ENCODE measurements at regions not wholly inside any gene's neighbourhood (a gene's known extent, or its start where the extent isn't known, plus 50 kb on each side); places are given as distances from the start of the nearest gene placed in this dataset.

DNA sequence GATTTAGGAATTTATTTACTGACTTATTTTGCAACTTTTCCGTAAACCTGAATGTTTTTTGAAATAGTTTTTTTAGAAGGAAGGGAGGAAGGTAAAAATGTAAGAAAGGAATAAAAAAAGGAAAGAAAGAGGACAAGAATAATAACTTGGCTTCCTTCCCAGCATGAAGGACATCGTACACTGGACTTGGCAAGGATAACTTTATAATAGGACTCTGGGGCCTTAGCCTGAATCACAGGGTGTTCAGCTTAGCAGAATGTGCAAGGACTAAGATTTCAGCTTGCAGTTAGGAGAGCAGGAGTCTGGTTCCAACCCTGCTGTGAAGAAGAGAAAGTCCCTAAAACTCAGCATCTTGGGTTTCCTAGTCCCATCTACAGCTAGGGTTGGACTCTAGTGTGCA lies 1053.3 kb downstream of the VRK1 start:
- no peak for ATAC-seq (ENCODE audit: poor library complexity)
- no peak for DNase-seq
- intact Hi-C loops (cut with DNase I), result no loop called here

DNA sequence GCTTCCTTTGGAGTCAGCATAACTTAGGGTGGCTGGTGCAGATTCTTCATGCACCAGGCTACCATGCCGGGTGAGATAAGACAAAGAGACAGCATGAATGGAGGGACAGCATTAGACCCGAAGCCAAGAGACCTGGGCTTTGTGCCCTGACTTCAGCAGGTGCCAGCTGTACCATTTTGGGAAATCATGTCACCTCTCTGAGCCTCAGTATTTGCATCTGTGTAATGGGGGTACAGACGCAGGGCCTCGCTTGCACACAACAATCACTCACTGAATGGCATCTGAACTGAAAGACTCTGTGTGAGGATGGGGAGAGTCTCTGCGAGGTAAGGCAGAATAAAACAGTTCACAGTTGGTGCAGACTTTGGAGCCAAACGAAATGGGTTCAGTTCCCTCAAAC lies 1053.7 kb downstream of the VRK1 start:
- ATAC-seq (ENCODE audit: poor library complexity), result no peak
- intact Hi-C loops (cut with DNase I), result no loop called here
- no peak for DNase-seq

DNA sequence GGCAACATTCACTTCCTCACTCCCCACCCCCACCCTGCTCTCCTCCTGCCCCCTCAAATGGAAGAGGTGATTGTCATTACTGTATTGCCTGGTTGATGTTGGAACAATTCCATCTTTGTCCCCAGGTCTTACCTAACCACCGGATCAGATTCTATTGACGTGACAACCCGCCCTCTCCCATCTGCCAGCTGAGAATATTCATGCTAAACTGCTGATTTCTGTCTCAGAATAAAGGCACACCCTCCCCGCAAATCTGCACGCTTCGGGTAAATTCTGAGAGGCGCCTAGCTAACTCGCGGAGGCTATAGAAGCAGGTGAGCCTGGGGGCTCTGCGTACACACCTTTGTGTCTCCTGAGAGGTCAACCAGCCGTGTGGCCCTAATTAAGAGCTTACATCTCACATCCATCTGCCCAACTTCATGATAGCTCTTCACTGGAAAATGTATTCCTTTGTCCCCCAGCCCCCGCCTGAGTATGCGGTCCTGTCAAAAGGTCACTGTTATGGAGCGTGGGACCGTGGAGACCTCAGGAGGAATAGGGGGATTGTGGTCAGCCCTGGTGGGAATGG lies 1054.3 kb downstream of the VRK1 start:
- DNase-seq, result no peak
- intact Hi-C loops (cut with DNase I), result no loop called here
- no peak for ATAC-seq (ENCODE audit: poor library complexity)

DNA sequence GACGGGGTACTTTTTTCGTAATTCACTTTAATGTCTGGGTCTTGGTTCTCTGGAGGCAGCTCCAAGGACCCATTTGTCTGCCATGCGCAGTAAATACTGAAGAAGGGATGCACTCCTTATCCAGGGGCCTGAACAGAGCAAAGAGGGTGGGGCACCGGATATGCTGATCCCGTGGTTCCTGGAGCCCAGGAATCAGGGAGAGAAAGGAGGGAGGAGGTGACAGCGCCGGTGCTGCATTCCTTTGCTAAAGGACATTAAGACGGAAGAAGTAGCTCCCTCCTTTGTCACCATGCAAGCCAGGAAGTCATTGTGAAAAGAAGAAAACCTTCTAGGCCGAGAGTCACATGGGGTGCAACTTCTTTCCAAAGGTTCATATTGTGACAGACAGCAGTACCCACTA lies 1057.7 kb downstream of the VRK1 start:
- ATAC-seq (ENCODE audit: poor library complexity), result no peak
- DNase-seq, result no peak
- intact Hi-C loops (cut with DNase I), result no loop called here

DNA sequence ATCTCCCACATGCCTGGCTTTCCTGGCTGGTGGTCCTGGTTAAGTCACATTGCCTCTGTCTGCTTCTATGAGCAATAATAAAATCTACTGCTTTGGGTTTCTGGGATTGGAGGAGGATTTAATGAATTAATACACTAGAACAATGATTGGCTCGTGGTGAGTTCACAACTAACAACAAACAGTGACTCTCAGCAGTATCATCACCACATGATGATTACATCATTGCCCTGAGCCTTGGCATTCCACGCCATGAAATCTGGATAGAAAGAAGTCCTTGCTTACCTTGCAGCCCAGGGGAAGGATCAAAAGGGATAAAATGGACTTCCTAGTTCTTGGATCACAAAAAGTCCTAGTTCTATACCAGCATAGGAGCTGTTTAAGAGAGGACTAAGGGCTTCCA lies 1069.0 kb downstream of the VRK1 start:
- no peak for DNase-seq
- no peak for ATAC-seq (ENCODE audit: poor library complexity)
- intact Hi-C loops (cut with DNase I), result no loop called here

DNA sequence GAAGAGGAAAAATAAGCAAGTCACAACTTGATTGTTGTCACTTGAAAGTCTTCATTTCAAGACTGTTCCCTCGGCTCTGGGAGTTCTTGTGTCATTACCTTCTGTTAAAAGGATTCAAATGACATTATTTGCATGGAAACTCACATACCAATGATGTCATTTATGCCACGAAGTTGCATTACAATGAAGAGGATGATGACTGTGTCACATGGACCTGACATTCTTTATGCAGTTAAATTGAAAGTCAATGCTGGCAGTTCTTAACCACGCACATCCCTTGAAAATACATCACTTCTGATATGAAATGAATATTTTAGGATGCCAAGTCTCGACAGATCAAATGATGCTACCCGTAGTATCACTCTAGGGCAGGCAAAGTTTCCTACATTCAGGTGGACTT lies 1069.5 kb downstream of the VRK1 start:
- no peak for ATAC-seq (ENCODE audit: poor library complexity)
- intact Hi-C loops (cut with DNase I), result no loop called here

DNA sequence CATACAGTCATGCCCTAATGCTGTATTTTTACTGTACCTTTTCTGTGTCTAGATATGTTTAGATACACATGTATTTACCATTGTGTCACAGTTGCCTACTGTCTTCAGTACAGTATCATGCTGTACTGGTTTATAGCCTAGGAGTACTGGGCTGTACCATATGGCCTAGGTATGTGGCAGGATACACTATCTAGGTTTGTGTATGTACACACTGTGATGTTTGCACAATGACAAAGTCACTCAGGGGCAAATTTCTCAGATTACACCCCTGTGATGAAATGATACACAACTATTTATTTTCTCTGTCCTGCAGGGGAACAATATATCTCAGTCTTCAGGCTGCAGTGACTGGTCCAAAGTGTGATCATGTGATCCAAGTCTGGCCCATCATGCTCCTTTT lies 1076.1 kb downstream of the VRK1 start:
- intact Hi-C loops (cut with DNase I), result no loop called here

More for the DNA sequence above, 1069.5 kb downstream of the VRK1 start:
- DNase-seq, result no peak

DNA sequence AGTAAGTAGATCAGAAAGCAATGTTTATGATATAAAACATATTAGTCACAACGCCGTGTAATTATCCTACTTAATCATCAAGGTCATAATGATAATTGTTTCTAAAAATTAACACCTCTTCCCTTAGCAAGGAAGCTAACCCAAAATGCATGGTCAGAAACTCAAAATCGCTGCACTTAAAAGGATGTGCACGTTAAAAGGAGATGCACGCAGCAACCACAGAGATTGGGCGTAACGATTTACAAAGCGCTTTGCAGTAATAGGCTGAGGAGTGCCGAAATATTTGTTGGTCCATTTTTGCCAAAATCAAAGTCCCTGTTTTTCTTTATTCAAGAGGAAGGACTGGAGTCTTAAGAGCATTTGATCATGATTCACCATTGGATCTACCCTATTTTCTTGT lies 1077.2 kb downstream of the VRK1 start:
- ATAC-seq (ENCODE audit: poor library complexity), result no peak
- no peak for DNase-seq
- intact Hi-C loops (cut with DNase I), result no loop called here

More for the DNA sequence above, 1076.1 kb downstream of the VRK1 start:
- ATAC-seq (ENCODE audit: poor library complexity) (no peak), DNase-seq (no peak)

DNA sequence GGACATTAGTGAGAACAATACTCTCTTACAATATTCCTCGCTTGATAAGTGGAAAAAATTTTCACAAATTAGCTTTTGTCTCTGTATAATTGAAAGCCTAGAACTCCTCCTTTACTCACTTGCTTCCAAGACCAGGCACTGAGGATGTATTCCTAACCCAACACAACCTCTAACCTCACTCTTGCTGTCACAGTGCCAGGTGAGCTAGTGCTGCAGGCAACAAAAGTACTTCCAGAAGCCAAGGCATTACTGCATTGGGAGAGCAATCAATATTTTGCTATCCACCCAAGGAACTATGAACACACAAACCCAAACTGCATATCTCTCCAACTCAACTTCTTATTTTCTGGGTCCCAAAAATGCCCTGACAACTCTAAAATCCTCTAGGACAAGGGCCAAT lies 1081.0 kb downstream of the VRK1 start:
- no peak for DNase-seq
- ATAC-seq (ENCODE audit: poor library complexity), result peak; percentile 82
- intact Hi-C loops (cut with DNase I), result no loop called here

DNA sequence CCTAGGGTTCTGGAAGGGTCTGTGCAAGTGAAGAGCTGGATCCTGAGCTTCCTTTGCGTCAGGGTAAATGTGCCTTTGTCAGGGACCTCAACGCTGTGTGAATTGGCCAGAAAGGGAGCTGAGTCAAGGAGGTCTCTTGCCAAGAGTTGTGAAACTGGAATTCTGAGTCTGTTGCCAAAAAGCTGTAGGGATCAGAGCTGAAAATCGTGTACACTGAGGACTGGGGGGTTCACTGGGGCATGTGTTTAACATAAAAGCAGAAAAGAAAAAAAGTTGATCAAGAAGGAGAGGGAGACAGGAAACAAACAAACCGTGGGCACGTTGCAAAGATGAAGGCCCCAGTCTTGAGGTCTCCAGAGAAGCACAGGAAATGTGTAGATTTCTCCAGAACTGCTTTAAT lies 1081.5 kb downstream of the VRK1 start:
- ATAC-seq (ENCODE audit: poor library complexity) (peak; percentile 96), DNase-seq (no peak)
- intact Hi-C loops (cut with DNase I), result no loop called here

DNA sequence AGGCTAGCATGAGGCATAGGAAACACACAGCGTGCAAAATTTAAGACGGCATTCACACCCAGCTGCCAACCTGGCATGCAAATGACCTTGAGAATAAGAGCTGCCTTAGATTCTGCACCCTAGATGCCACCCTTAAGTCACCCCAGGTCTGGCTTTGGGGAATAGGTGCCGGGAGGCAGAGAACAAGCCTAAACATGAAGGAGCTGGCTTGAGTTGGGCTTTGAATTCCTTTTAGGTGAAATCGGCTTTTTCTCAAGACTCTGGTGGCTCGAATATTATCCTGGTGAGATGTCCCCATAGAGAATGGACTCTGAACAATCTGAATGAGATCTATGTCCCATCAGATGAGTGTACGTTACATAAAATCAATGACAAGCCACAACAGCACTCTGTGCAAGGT lies 1090.5 kb downstream of the VRK1 start:
- no peak for DNase-seq
- intact Hi-C loops (cut with DNase I), result no loop called here
- no peak for ATAC-seq (ENCODE audit: poor library complexity)

DNA sequence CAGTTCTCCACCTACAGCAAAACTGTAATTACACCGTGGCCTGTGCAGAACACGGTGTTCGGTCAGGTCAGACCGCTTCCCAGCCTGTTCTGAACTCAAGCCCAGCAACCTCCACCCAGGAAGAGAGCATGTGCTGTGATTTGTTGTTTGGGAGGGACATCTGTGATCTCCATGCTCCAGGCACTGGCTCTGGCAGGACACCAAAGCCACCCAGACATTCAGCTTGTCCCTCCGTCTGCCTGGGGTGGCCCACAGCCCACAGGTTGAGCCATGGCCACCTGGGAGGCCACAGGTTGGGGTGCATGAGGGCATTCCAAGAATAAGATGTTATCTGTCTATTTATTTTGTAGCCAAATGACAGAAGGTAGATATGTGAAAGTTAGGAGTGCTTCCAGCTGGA lies 1091.1 kb downstream of the VRK1 start:
- ATAC-seq (ENCODE audit: poor library complexity) (no peak), DNase-seq (no peak)
- intact Hi-C loops (cut with DNase I), result no loop called here

DNA sequence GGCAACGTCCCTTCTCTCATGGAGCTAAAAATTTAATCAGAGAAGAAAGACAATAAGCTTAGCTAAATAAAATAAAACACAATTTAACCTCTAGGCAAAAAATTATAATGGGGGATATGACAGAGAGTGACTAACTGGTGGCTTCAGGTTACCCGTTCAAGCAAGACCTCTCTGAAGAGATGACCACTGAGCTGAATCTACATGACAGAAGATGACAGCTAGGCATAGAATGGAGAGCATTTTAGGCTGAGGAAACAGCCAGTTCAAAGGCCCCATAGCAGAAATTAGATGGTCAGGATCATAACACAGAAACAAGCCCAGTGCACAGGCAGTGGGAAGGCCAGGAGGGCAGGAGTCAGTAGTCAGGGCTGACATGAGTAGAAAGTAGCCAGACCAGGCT lies 1094.3 kb downstream of the VRK1 start:
- DNase-seq (no peak), ATAC-seq (ENCODE audit: poor library complexity) (no peak)
- intact Hi-C loops (cut with DNase I), result no loop called here

DNA sequence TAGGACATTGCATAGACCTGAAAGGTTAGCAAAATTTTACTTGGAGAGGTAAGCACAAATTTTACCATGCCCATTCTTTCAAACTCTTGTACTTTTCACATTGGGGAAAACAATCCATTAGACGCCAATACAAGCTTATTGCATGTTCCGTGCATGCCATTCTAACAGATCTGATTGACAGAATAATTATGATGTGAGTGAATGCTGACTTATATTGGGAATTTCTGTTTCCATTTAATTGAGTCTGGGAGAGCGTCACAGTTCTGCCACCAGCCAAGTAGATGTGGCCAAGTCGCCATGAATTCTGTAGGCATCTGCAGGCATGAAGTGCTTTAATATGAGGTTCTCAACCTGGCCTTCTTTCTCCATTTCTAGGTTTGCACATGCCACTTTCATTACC lies 1097.4 kb downstream of the VRK1 start:
- DNase-seq (no peak), ATAC-seq (ENCODE audit: poor library complexity) (no peak)
- intact Hi-C loops (cut with DNase I), result no loop called here

DNA sequence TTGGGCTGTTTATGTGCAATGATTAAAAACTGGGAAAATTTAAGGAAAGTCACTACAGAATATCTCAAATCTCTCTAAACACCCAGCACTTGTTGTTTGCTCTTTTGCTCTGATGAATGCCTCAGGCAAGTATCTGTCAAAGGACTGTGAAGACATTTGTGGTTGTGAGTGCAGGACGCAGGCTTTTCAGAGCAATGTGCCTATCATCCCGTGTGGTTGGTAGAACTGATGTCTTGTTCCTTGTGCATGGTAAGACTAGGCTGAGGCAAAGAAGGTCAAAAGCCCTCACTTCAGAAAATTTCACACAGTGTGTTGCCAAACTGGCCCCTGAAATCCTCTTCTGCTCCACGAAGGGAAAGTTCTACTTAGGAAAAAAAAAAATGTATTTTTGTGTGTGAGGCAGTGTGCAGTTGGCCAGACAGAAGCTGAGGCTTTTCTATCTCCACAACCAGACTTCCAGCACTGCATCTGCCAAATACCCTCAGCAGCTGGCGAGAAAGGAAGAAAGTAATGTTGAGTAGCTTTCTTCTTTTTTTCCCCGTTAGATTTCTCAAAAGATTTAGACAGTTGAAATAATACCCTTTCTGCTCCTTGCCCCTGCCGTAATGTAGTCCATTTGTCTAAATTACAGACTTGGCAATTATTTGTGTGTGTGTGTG lies 1103.1 kb downstream of the VRK1 start:
- no peak for DNase-seq
- intact Hi-C loops (cut with DNase I), result no loop called here
- no peak for ATAC-seq (ENCODE audit: poor library complexity)

DNA sequence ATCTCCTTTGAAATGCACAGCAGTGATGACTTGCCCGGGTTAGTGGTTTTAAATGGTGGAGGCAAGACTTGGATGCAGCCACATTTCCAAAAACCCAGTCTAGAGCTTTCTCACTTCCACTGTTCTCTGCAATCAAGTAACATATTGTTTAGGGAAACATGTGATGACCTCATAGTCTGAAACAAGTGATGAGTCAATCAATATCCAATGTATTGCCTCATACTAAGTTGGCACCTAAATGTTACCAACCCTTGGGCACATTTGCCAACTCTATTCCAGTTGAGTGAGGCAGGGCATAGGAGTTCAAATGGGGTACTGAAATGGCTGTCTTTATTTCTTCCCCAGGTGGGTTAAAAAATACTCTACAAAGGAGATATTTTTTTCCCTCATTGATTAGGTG lies 1105.4 kb downstream of the VRK1 start:
- no peak for DNase-seq
- no peak for ATAC-seq (ENCODE audit: poor library complexity)
- intact Hi-C loops (cut with DNase I), result no loop called here

DNA sequence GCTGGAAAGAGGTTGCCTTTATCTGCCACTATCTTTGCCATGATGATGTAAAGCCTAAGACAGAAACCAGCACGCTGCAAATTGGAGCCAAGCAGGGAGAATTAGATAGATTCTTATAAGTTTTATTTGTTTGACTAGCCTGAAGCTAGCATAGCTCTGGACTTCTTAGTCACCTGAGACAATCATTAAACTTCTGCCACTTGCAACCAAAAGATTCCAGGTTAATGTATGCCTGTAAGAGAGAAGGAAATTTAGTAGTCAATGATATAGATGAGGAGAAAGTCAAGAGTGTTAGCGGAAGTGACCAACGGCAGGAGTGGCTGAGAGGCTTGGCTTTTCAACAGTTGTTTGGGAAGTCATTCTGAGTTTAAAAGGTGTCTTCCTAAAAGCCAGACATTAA lies 1106.6 kb downstream of the VRK1 start:
- intact Hi-C loops (cut with DNase I), result no loop called here
- ATAC-seq (ENCODE audit: poor library complexity) (no peak), DNase-seq (no peak)

DNA sequence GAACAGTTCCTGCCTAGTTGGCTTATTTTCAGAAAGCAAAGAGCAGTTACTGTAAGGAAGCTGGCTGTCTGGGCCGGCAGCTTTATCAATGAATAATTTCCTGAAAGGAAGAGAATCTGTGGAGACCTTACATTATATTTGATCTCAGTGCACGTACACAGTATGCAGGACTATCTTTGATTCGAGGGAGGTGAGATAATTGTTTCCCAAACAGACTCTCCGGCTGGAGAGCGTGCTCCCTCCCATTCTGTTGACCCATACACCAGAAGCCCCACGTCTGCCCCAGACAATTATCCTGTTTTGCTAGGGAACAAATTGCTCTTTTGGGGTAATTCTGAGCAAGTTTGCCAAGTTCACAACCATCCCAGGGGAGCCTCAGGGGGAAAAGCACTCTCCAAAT lies 1115.0 kb downstream of the VRK1 start:
- ATAC-seq (ENCODE audit: poor library complexity) (no peak), DNase-seq (no peak)
- intact Hi-C loops (cut with DNase I), result no loop called here

DNA sequence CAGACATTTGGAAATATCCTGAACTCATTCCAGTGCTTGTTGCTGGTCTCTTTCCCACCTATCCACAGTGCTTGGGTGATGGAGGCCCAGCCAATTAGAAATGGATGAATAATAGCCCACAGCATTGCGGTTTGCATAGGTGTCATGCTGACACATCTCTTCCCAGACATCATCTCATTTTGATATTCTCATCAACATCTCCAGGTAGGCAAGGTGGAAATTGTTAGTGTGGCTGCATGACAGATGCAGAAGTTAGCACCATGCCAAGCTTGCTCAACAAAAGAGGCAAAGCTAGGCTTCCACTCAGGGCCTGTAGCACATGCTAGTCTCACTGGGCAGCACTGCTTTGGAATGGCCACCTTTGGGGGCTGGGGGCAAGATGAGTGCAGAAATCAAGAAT lies 1118.9 kb downstream of the VRK1 start:
- intact Hi-C loops (cut with DNase I), result no loop called here
- ATAC-seq (ENCODE audit: poor library complexity) (no peak), DNase-seq (no peak)

DNA sequence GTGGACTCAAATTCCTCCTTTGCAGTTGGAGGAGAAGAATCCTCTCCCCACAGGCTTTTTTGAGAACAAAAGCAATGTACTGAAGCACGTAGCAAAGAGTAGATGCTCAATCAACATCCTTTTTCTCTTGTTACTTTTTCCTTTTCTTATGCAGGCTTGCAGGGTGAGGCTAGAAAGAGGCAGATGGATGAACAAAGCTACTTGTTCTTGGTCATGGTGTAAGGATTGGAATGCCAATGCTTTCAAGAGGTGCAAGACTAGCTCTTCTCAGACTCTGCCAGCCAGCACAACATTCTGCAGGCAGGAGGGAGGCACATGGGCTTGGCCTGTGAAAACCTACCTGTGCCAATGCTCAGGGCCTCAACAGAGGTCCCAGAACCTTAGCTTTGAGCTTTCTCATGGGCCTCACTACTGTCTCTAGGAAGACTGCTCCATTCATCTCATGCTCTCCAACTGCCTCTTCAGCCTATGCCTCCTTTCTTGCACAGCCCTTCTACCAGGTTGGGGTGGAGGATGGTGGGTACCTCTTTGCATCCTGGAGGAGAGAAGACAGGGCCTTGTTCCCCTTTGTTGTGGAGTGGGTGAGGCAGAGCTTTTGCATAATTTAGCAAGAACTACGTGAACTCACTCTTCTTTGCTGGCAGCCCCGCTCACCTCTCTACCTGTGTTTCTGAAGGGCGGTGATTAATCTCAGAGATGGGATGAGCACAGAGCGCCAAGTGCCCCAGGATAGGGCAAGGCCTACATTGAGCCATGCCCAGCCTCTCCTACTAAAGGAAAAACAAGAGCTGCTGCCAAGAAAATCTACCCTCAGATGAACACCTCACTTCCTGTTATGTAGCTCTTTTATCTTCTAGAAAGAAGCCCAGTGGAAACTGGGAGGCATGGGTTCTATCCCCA lies 1119.7 kb downstream of the VRK1 start:
- intact Hi-C loops (cut with DNase I), result no loop called here
- ATAC-seq (ENCODE audit: poor library complexity), result no peak
- DNase-seq, result no peak
